ENCODE measurements at regions not wholly inside any gene's neighbourhood (a gene's known extent, or its start where the extent isn't known, plus 50 kb on each side); places are given as distances from the start of the nearest gene placed in this dataset.

GRCh38 chr11:92845390-92845789 is 124.1 kb upstream of the MTNR1B start:
- peaks cover 2% of the 10 kb centered on the region; the same call in 1 of the 2 replicates for H3K36me3 ChIP-seq (replicated peaks; ENCODE audit: control insufficient read depth, insufficient read depth, low read length)
- H3K4me3 ChIP-seq (ENCODE audit: insufficient read depth, low read depth, low read length): no peak overlapping the region
- DNase-seq: no peak
- H3K27me3 ChIP-seq (ENCODE audit: control insufficient read depth, insufficient read depth, low read length): no peaks in the 10 kb centered on the region

- no peaks in the 10 kb centered on the region for H3K27me3 ChIP-seq (ENCODE audit: control insufficient read depth, insufficient read depth, low read length)
- H3K36me3 ChIP-seq (replicated peaks; ENCODE audit: control insufficient read depth, insufficient read depth, low read length): peaks cover 2% of the 10 kb centered on the region; the same call in 1 of the 2 replicates
- no peak for DNase-seq
- H3K4me3 ChIP-seq (ENCODE audit: insufficient read depth, low read depth, low read length): no peak overlapping the region
These were observed 123.6 kb upstream of the MTNR1B start for GRCh38 chr11:92845805-92846204.

GRCh38 chr11:92846491-92847125 is 122.8 kb upstream of the MTNR1B start:
- Histone ChIP-seq H3K27me3 (ENCODE audit: control insufficient read depth, insufficient read depth, low read length) (no peaks in the 10 kb centered on the region), H3K36me3 (replicated peaks; ENCODE audit: control insufficient read depth, insufficient read depth, low read length) (peaks cover 2% of the 10 kb centered on the region; the same call in 1 of the 2 replicates), H3K4me3 (ENCODE audit: insufficient read depth, low read depth, low read length) (no peak overlapping the region)
- DNase-seq: no peak

- no peak for DNase-seq
- H3K4me3 ChIP-seq (ENCODE audit: insufficient read depth, low read depth, low read length): no peak overlapping the region
- H3K36me3 ChIP-seq (replicated peaks; ENCODE audit: control insufficient read depth, insufficient read depth, low read length): peaks cover 2% of the 10 kb centered on the region; the same call in 1 of the 2 replicates
- no peaks in the 10 kb centered on the region for H3K27me3 ChIP-seq (ENCODE audit: control insufficient read depth, insufficient read depth, low read length)
These were observed 120.9 kb upstream of the MTNR1B start for GRCh38 chr11:92848578-92848977.

GRCh38 chr11:92850296-92850826 is 119.1 kb upstream of the MTNR1B start:
- Histone ChIP-seq H3K36me3 (replicated peaks; ENCODE audit: control insufficient read depth, insufficient read depth, low read length) (no peaks in the 10 kb centered on the region), H3K27me3 (ENCODE audit: control insufficient read depth, insufficient read depth, low read length) (no peaks in the 10 kb centered on the region), H3K4me3 (ENCODE audit: insufficient read depth, low read depth, low read length) (no peak overlapping the region)
- no peak for DNase-seq

- no peaks in the 10 kb centered on the region for H3K27me3 ChIP-seq (ENCODE audit: control insufficient read depth, insufficient read depth, low read length)
- H3K4me3 ChIP-seq (ENCODE audit: insufficient read depth, low read depth, low read length): no peak overlapping the region
- H3K36me3 ChIP-seq (replicated peaks; ENCODE audit: control insufficient read depth, insufficient read depth, low read length): no peaks in the 10 kb centered on the region
- no peak for DNase-seq
These were observed 117.2 kb upstream of the MTNR1B start for GRCh38 chr11:92852229-92852628.

GRCh38 chr11:92852946-92853345 is 116.5 kb upstream of the MTNR1B start:
- H3K4me3 ChIP-seq (ENCODE audit: insufficient read depth, low read depth, low read length): no peak overlapping the region
- H3K27me3 ChIP-seq (ENCODE audit: control insufficient read depth, insufficient read depth, low read length): no peaks in the 10 kb centered on the region
- no peaks in the 10 kb centered on the region for H3K36me3 ChIP-seq (replicated peaks; ENCODE audit: control insufficient read depth, insufficient read depth, low read length)
- no peak for DNase-seq

GRCh38 chr11:92854162-92854561 is 115.3 kb upstream of the MTNR1B start:
- Histone ChIP-seq H3K4me3 (ENCODE audit: insufficient read depth, low read depth, low read length) (no peak overlapping the region), H3K27me3 (ENCODE audit: control insufficient read depth, insufficient read depth, low read length) (no peaks in the 10 kb centered on the region), H3K36me3 (replicated peaks; ENCODE audit: control insufficient read depth, insufficient read depth, low read length) (no peaks in the 10 kb centered on the region)
- no peak for DNase-seq

- DNase-seq: no peak
- H3K4me3 ChIP-seq (ENCODE audit: insufficient read depth, low read depth, low read length): no peak overlapping the region
- no peaks in the 10 kb centered on the region for H3K36me3 ChIP-seq (replicated peaks; ENCODE audit: control insufficient read depth, insufficient read depth, low read length)
- H3K27me3 ChIP-seq (ENCODE audit: control insufficient read depth, insufficient read depth, low read length): no peaks in the 10 kb centered on the region
These were observed 114.5 kb upstream of the MTNR1B start for GRCh38 chr11:92854952-92855351.

GRCh38 chr11:92855607-92856405 is 113.6 kb upstream of the MTNR1B start:
- H3K36me3 ChIP-seq (replicated peaks; ENCODE audit: control insufficient read depth, insufficient read depth, low read length): no peaks in the 10 kb centered on the region
- DNase-seq: no peak
- H3K27me3 ChIP-seq (ENCODE audit: control insufficient read depth, insufficient read depth, low read length): no peaks in the 10 kb centered on the region
- H3K4me3 ChIP-seq (ENCODE audit: insufficient read depth, low read depth, low read length): no peak overlapping the region

- no peaks in the 10 kb centered on the region for H3K36me3 ChIP-seq (replicated peaks; ENCODE audit: control insufficient read depth, insufficient read depth, low read length)
- no peak for DNase-seq
- no peaks in the 10 kb centered on the region for H3K27me3 ChIP-seq (ENCODE audit: control insufficient read depth, insufficient read depth, low read length)
- no peak overlapping the region for H3K4me3 ChIP-seq (ENCODE audit: insufficient read depth, low read depth, low read length)
These were observed 112.0 kb upstream of the MTNR1B start for GRCh38 chr11:92857407-92857806.

- no peaks in the 10 kb centered on the region for H3K27me3 ChIP-seq (ENCODE audit: control insufficient read depth, insufficient read depth, low read length)
- no peaks in the 10 kb centered on the region for H3K36me3 ChIP-seq (replicated peaks; ENCODE audit: control insufficient read depth, insufficient read depth, low read length)
- H3K4me3 ChIP-seq (ENCODE audit: insufficient read depth, low read depth, low read length): no peak overlapping the region
- DNase-seq: no peak
These were observed 110.2 kb upstream of the MTNR1B start for GRCh38 chr11:92859156-92859690.

GRCh38 chr11:92861634-92862033 is 107.8 kb upstream of the MTNR1B start:
- Histone ChIP-seq H3K27me3 (ENCODE audit: control insufficient read depth, insufficient read depth, low read length) (no peaks in the 10 kb centered on the region), H3K4me3 (ENCODE audit: insufficient read depth, low read depth, low read length) (no peak overlapping the region), H3K36me3 (replicated peaks; ENCODE audit: control insufficient read depth, insufficient read depth, low read length) (no peaks in the 10 kb centered on the region)
- peak; percentile 49 for DNase-seq

- DNase-seq: no peak
- H3K4me3 ChIP-seq (ENCODE audit: insufficient read depth, low read depth, low read length): no peak overlapping the region
- no peaks in the 10 kb centered on the region for H3K27me3 ChIP-seq (ENCODE audit: control insufficient read depth, insufficient read depth, low read length)
- H3K36me3 ChIP-seq (replicated peaks; ENCODE audit: control insufficient read depth, insufficient read depth, low read length): no peaks in the 10 kb centered on the region
These were observed 104.1 kb upstream of the MTNR1B start for GRCh38 chr11:92865352-92865751.

All from H7 (cell line).